ENCODE measurements at regions not wholly inside any gene's neighbourhood (a gene's known extent, or its start where the extent isn't known, plus 50 kb on each side); places are given as distances from the start of the nearest gene placed in this dataset.
"Not testable (repeated sequence)": the region's sequence is repeated elsewhere in the genome, so short reads cannot be mapped to it uniquely, and the experiment has no call there.

DNA sequence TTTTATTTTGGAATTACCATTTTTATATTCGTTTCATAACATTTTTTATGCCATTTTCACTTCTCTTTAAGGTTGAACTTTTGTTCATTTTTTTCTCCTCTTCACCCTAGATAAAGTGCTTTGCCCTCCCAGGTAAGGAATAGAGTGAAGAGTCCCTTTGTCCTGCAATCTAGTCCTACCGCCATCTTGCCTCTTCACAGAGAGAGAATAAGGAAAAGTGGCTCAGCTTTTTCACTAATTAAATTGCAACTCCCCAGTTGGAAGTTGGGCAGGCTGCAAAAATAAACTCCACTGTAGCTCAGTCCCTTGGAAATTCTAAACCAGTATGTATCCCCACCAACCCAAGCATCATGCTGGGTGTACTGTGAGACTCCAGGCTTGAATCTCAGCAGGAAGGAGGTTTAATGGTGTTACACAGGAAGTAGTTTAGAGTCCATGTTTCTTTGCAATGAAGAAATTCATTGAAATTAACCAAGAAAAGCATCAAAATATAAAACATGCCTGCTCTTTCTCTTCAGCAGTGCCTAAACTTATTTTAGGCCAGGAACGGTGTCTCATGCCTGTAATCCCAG lies 60.3 kb upstream of the PCSK1 start:
- no peaks in the 10 kb centered on the region for H3K36me3 ChIP-seq (ENCODE audit: control insufficient read depth in 2 of 2, extremely low read depth in 1 of 2, insufficient read depth in 2 of 2, low read length in 2 of 2)
- dilution Hi-C loops (cut with MboI; ENCODE audit: extremely low pct_ligation_motif_present, low sequenced_read_pairs), result no loop called here
- no peak overlapping the region for H3K4me3 ChIP-seq (ENCODE audit: control insufficient read depth in 2 of 3, extremely low read depth in 1 of 3, insufficient read depth in 2 of 3, low read depth in 1 of 3, low read length in 3 of 3)
- no peaks in the 10 kb centered on the region for H3K79me2 ChIP-seq (ENCODE audit: control insufficient read depth, insufficient read depth, low read length)
- no peak overlapping the region for H3K27ac ChIP-seq (ENCODE audit: control insufficient read depth, insufficient read depth, low read length)
- H3K27me3 ChIP-seq (ENCODE audit: control insufficient read depth, extremely low read depth, insufficient read depth, low read length), result no peaks in the 10 kb centered on the region
- no peak overlapping the region for H3K9ac ChIP-seq (ENCODE audit: control insufficient read depth, extremely low read depth, insufficient read depth, low read length)
- H3K9me1 ChIP-seq (ENCODE audit: control insufficient read depth, extremely low read depth, insufficient read depth, low read length), result no peaks in the 10 kb centered on the region
- H4K20me1 ChIP-seq (ENCODE audit: control insufficient read depth, extremely low read depth, insufficient read depth, low read length), result no peaks in the 10 kb centered on the region
- H2AFZ ChIP-seq (ENCODE audit: control insufficient read depth, low read length), result no peak overlapping the region
- H3K4me2 ChIP-seq (ENCODE audit: control insufficient read depth, extremely low read depth, insufficient read depth, low read depth, low read length), result no peak overlapping the region
- DNase-seq (ENCODE audit: low read depth, low spot score) (no peak), FAIRE-seq (no peak)
- H3K9me3 ChIP-seq (ENCODE audit: control insufficient read depth, low read depth, low read length), result no peaks in the 10 kb centered on the region
- no peaks in the 10 kb centered on the region for H3K4me1 ChIP-seq (ENCODE audit: control insufficient read depth, extremely low read depth, insufficient read depth, low read length)
- TF ChIP-seq EZH2 (IDR thresholded peaks at IDR 0.05; ENCODE audit: low read length) (no peak), CTCF (optimal IDR thresholded peaks at IDR 0.05 in 1 of 3, IDR thresholded peaks at IDR 0.05 in 1 of 3, conservative IDR thresholded peaks at IDR 0.05 in 1 of 3; ENCODE audit: extremely low read depth in 1 of 3, insufficient read depth in 2 of 3, low read length in 3 of 3) (no peak)

DNA sequence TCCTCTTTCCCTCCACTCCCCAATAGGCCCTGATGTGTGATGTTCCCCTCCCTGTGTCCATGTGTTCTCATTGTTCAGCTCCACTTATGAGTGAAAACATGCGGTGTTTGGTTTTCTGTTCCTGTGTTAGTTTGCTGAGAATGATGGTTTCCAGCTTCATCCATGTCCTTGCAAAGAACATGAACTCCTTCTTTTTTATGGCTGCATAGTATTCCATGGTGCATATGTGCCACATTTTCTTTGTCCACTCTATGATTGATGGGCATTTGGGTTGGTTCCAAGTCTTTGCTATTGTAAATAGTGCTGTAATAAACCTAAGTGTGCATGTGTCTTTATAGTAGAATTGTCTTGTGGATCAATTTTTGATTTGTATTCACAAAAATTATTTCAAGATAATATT lies 62.4 kb upstream of the PCSK1 start:
- not testable (repeated sequence) for H3K4me2 ChIP-seq (ENCODE audit: control insufficient read depth, extremely low read depth, insufficient read depth, low read depth, low read length)

GRCh38 chr5:96497027-96497426 lies 64.0 kb upstream of the PCSK1 start:
- H3K4me1 ChIP-seq (ENCODE audit: control insufficient read depth, extremely low read depth, insufficient read depth, low read length); dilution Hi-C loops (cut with MboI; ENCODE audit: extremely low pct_ligation_motif_present, low sequenced_read_pairs); H3K79me2 ChIP-seq (ENCODE audit: control insufficient read depth, insufficient read depth, low read length); H3K4me2 ChIP-seq (ENCODE audit: control insufficient read depth, extremely low read depth, insufficient read depth, low read depth, low read length); H4K20me1 ChIP-seq (ENCODE audit: control insufficient read depth, extremely low read depth, insufficient read depth, low read length); DNase-seq (ENCODE audit: low read depth, low spot score); H3K9me1 ChIP-seq (ENCODE audit: control insufficient read depth, extremely low read depth, insufficient read depth, low read length); H3K27ac ChIP-seq (ENCODE audit: control insufficient read depth, insufficient read depth, low read length); H3K36me3 ChIP-seq (ENCODE audit: control insufficient read depth in 2 of 2, extremely low read depth in 1 of 2, insufficient read depth in 2 of 2, low read length in 2 of 2); H3K9ac ChIP-seq (ENCODE audit: control insufficient read depth, extremely low read depth, insufficient read depth, low read length); H3K4me3 ChIP-seq (ENCODE audit: control insufficient read depth in 2 of 3, extremely low read depth in 1 of 3, insufficient read depth in 2 of 3, low read depth in 1 of 3, low read length in 3 of 3); FAIRE-seq; H3K9me3 ChIP-seq (ENCODE audit: control insufficient read depth, low read depth, low read length); H2AFZ ChIP-seq (ENCODE audit: control insufficient read depth, low read length); H3K27me3 ChIP-seq (ENCODE audit: control insufficient read depth, extremely low read depth, insufficient read depth, low read length): not testable (repeated sequence)

More for the DNA sequence above, 62.4 kb upstream of the PCSK1 start:
- H3K36me3 ChIP-seq (ENCODE audit: control insufficient read depth in 2 of 2, extremely low read depth in 1 of 2, insufficient read depth in 2 of 2, low read length in 2 of 2); dilution Hi-C loops (cut with MboI; ENCODE audit: extremely low pct_ligation_motif_present, low sequenced_read_pairs); H3K27me3 ChIP-seq (ENCODE audit: control insufficient read depth, extremely low read depth, insufficient read depth, low read length); DNase-seq (ENCODE audit: low read depth, low spot score); H3K9me3 ChIP-seq (ENCODE audit: control insufficient read depth, low read depth, low read length); H2AFZ ChIP-seq (ENCODE audit: control insufficient read depth, low read length); H4K20me1 ChIP-seq (ENCODE audit: control insufficient read depth, extremely low read depth, insufficient read depth, low read length); H3K79me2 ChIP-seq (ENCODE audit: control insufficient read depth, insufficient read depth, low read length); FAIRE-seq; H3K9me1 ChIP-seq (ENCODE audit: control insufficient read depth, extremely low read depth, insufficient read depth, low read length); H3K27ac ChIP-seq (ENCODE audit: control insufficient read depth, insufficient read depth, low read length); H3K4me1 ChIP-seq (ENCODE audit: control insufficient read depth, extremely low read depth, insufficient read depth, low read length); H3K9ac ChIP-seq (ENCODE audit: control insufficient read depth, extremely low read depth, insufficient read depth, low read length); H3K4me3 ChIP-seq (ENCODE audit: control insufficient read depth in 2 of 3, extremely low read depth in 1 of 3, insufficient read depth in 2 of 3, low read depth in 1 of 3, low read length in 3 of 3): not testable (repeated sequence)

All from keratinocyte (primary cell).